ENCODE measurements at regions not wholly inside any gene's neighbourhood (a gene's known extent, or its start where the extent isn't known, plus 50 kb on each side); places are given as distances from the start of the nearest gene placed in this dataset.

DNA sequence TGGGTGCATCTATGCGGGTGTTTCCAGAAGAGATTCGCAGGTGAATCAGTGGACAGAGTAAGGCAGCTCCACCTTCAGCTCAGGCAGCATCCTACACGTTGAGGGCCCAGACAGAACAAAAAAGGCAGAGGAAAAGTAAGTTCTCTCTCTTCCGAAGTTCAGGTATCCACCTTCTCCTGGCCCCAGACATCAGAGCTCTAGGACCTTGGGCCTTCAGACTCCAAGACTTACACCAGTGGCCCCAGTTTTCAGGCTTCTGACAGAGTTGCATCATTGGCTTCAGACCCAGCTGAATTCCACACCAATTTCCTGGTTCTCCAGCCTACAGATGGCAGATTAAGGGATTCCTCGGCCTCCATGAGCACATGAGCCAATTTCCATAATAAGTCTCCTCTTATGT, 102.2 kb upstream of the GPR26 start:
- Histone ChIP-seq H3K4me3 (ENCODE audit: low read depth, low read length) (no peak overlapping the region), H3K27ac (no peak overlapping the region), H3K36me3 (replicated peaks) (no peaks in the 10 kb centered on the region), H3K27me3 (replicated peaks) (no peaks in the 10 kb centered on the region)
- no peak for DNase-seq
- in situ Hi-C loops (cut with HindIII; ENCODE audit: low pct_ligation_motif_present, low sequenced_read_pairs) = no loop called here
- TF ChIP-seq, protein P1, sequence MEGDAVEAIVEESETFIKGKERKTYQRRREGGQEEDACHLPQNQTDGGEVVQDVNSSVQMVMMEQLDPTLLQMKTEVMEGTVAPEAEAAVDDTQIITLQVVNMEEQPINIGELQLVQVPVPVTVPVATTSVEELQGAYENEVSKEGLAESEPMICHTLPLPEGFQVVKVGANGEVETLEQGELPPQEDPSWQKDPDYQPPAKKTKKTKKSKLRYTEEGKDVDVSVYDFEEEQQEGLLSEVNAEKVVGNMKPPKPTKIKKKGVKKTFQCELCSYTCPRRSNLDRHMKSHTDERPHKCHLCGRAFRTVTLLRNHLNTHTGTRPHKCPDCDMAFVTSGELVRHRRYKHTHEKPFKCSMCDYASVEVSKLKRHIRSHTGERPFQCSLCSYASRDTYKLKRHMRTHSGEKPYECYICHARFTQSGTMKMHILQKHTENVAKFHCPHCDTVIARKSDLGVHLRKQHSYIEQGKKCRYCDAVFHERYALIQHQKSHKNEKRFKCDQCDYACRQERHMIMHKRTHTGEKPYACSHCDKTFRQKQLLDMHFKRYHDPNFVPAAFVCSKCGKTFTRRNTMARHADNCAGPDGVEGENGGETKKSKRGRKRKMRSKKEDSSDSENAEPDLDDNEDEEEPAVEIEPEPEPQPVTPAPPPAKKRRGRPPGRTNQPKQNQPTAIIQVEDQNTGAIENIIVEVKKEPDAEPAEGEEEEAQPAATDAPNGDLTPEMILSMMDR (IDR thresholded peaks at IDR 0.05; ENCODE audit: low read depth, low read length, missing control alignments) = no peak

DNA sequence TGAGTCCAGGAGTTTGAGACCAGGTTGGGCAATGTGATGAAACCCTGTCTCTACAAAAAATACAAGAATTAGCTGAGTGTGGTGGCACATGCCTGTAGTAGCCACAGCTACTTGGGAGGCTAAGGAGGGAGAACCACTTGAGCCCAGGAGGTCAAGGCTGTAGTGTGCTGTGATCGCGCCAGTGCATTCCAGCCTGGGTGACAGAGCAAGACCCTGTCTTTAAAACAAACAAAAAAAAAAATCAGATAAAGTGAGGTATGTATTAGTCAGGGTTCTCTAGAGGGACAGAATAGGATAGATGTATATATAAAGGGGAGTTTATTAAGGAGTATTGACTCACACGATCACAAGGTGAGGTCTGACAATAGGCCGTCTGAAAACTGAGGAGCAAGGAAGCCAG, 101.5 kb upstream of the GPR26 start:
- TF ChIP-seq, protein P1 (IDR thresholded peaks at IDR 0.05; ENCODE audit: low read depth, low read length, missing control alignments) = no peak
- H3K27ac ChIP-seq = no peak overlapping the region
- H3K4me3 ChIP-seq (ENCODE audit: low read depth, low read length) = no peak overlapping the region
- no peaks in the 10 kb centered on the region for H3K36me3 ChIP-seq (replicated peaks)
- DNase-seq = no peak
- H3K27me3 ChIP-seq (replicated peaks) = no peaks in the 10 kb centered on the region
- in situ Hi-C loops (cut with HindIII; ENCODE audit: low pct_ligation_motif_present, low sequenced_read_pairs) = no loop called here

DNA sequence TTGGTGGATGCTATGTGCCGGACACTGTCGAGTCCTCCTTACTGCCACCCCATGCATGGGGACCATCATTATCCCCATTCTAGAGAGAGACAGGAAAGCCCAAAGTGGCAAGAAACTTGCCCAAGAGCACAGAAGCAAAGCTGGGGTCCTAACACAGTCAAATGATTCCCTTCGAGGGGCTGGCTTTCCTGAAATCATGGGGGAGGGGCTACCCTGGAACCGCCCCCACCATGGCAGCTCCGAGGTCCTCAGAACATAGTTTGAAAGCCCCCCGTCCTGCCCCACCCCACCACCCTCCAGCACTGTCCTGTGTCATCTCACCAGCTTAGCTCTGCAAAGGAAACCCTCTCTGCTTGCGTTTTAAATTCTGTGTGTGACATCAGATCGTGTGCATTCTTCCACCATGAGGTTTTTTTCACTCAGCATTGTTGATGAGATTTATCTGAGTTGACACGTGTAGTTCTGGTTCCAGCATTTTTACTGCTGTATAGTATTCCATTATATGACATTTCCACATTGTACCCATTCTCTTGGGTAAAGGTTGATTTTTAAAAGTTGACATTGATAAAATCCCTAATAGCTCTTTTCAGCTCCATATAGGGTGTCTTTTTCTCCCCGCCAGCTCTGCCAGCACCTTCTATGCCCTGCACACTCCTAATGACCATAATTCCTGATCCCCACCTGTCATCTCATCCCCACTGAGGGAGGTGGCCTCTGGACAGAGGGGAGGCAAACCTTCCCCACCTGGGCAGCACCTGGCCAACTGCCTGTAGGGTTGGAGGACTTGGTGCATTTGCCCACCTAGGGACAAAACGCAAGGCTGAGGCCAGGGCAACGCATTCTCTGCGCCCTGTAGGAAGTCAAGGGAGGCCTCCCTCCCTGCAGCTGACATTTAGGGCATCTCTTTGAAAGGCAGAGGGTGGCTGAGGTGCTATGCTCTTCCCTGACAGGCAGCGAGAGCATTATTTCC, 100.2 kb upstream of the GPR26 start:
- no peak overlapping the region for H3K27ac ChIP-seq
- DNase-seq = no peak
- no peaks in the 10 kb centered on the region for H3K36me3 ChIP-seq (replicated peaks)
- in situ Hi-C loops (cut with HindIII; ENCODE audit: low pct_ligation_motif_present, low sequenced_read_pairs) = no loop called here
- no peak overlapping the region for H3K4me3 ChIP-seq (ENCODE audit: low read depth, low read length)
- TF ChIP-seq, protein P1 (IDR thresholded peaks at IDR 0.05; ENCODE audit: low read depth, low read length, missing control alignments) = no peak
- no peaks in the 10 kb centered on the region for H3K27me3 ChIP-seq (replicated peaks)

DNA sequence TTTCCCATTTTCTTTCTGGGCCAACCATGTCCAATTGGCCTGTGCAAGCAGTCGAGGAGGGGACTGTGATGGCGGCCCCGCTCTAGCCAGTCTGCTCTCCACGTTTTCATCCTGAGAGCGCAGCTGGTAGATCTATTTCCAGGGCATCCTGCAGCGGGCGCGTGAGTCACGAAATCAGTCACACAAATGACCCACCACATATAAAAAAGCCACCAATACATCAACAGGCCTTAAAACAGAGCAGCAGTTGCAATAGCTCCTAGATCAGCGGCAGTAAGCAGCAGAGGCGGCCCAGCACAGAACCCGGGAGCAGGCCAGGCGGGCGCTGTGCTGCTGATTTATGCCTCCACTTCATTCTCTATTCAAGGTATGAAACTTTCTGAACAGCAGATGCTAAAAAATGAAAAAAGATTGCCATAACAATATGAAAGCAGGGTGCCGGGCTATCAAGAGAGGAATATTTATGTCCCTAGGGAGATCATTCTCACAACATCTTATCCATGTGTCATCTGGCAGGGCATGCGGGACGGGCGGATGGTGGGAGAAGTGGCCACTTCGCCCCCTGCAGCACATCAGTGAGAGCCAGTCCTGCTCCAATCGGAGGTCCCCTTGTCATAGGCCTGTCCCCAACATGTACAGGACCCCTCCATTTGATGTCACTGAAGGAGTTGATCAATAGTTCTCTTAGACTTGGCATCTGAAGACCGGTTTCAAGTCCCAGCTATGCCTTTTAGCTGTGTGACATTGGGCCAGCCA, 98.0 kb upstream of the GPR26 start:
- DNase-seq = no peak
- H3K27me3 ChIP-seq (replicated peaks) = no peaks in the 10 kb centered on the region
- TF ChIP-seq, protein P1 (IDR thresholded peaks at IDR 0.05; ENCODE audit: low read depth, low read length, missing control alignments) = no peak
- in situ Hi-C loops (cut with HindIII; ENCODE audit: low pct_ligation_motif_present, low sequenced_read_pairs) = no loop called here
- no peak overlapping the region for H3K27ac ChIP-seq
- H3K4me3 ChIP-seq (ENCODE audit: low read depth, low read length) = no peak overlapping the region
- H3K36me3 ChIP-seq (replicated peaks) = no peaks in the 10 kb centered on the region

DNA sequence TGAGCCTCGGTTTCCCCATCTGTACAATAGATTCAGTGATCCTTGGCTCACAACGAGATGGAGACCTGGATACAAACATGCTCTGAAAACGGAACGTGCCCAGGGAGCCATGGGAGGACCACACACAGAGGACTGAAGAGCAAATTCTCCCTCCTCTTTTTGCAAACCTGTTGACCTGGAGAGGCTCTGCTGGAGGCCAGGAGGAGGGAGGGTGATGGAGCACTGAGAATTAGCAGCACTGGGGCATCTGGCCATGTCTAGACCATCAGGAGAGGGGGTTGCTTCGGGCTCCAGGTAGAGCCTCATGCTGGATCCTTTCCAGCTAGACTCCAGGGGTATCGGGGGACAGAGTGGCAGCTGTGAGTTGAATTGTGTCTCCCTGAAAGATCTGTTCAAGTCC, 97.4 kb upstream of the GPR26 start:
- H3K4me3 ChIP-seq (ENCODE audit: low read depth, low read length) = no peak overlapping the region
- TF ChIP-seq, protein P1 (IDR thresholded peaks at IDR 0.05; ENCODE audit: low read depth, low read length, missing control alignments) = no peak
- in situ Hi-C loops (cut with HindIII; ENCODE audit: low pct_ligation_motif_present, low sequenced_read_pairs) = no loop called here
- no peak for DNase-seq
- no peaks in the 10 kb centered on the region for H3K36me3 ChIP-seq (replicated peaks)
- no peak overlapping the region for H3K27ac ChIP-seq
- no peaks in the 10 kb centered on the region for H3K27me3 ChIP-seq (replicated peaks)

Measured in brain microvascular endothelial cell (primary cell).